ENCODE measurements at regions not wholly inside any gene's neighbourhood (a gene's known extent, or its start where the extent isn't known, plus 50 kb on each side); places are given as distances from the start of the nearest gene placed in this dataset.

GRCh38 chr10:113410618-113411017, 142.2 kb upstream of the HABP2 start:
- Histone ChIP-seq H3K4me1 (ENCODE audit: insufficient read depth, low read length, poor library complexity, severe bottlenecking) (no peaks in the 10 kb centered on the region), H2AFZ (ENCODE audit: low read length) (no peak overlapping the region)
- CTCF ChIA-PET (ENCODE audit: unreplicated experiment), result interaction anchor here (0.6 kb wide), 1 partner anchor 370 kb away, joined by 3 read pairs; no protein-coding TSS in a partner anchor

GRCh38 chr10:113411456-113411855, 141.4 kb upstream of the HABP2 start:
- Histone ChIP-seq H3K4me3 (ENCODE audit: low read depth, low read length, poor library complexity, severe bottlenecking) (no peak overlapping the region), H3K36me3 (ENCODE audit: insufficient read depth, low read length) (no peaks in the 10 kb centered on the region), H3K9me3 (ENCODE audit: low read length) (no peaks in the 10 kb centered on the region), H3K4me1 (ENCODE audit: insufficient read depth, low read length, poor library complexity, severe bottlenecking) (no peaks in the 10 kb centered on the region), H3K79me2 (ENCODE audit: insufficient read depth, low read depth, low read length) (no peaks in the 10 kb centered on the region), H3K4me2 (ENCODE audit: low read length) (no peak overlapping the region), H3K27ac (ENCODE audit: low read depth, low read length, poor library complexity, severe bottlenecking) (no peak overlapping the region), H4K20me1 (ENCODE audit: insufficient read depth, low read length) (no peaks in the 10 kb centered on the region), H2AFZ (ENCODE audit: low read length) (no peak overlapping the region), H3K9me2 (ENCODE audit: insufficient read depth, low read length) (no peaks in the 10 kb centered on the region)
- CTCF ChIA-PET (ENCODE audit: unreplicated experiment), result no interaction called here
- BruUV-seq (replicated peaks), result no TSS peak
- POLR2A ChIA-PET, result no interaction called here
- no peak for DNase-seq (ENCODE audit: low spot score)
- intact Hi-C loops (cut with micrococcal nuclease; ENCODE audit: unreplicated experiment), result no loop called here
- TF ChIP-seq EZH2phosphoT487 (IDR thresholded peaks at IDR 0.05; ENCODE audit: borderline replicate concordance, low read depth, low read length) (no peak), CTCF (conservative IDR thresholded peaks at IDR 0.05; ENCODE audit: low read length) (no peak)

More at GRCh38 chr10:113410618-113411017, 142.2 kb upstream of the HABP2 start:
- Histone ChIP-seq H3K4me3 (ENCODE audit: low read depth, low read length, poor library complexity, severe bottlenecking) (no peak overlapping the region), H4K20me1 (ENCODE audit: insufficient read depth, low read length) (no peaks in the 10 kb centered on the region), H3K9me2 (ENCODE audit: insufficient read depth, low read length) (no peaks in the 10 kb centered on the region), H3K36me3 (ENCODE audit: insufficient read depth, low read length) (no peaks in the 10 kb centered on the region), H3K27ac (ENCODE audit: low read depth, low read length, poor library complexity, severe bottlenecking) (no peak overlapping the region), H3K79me2 (ENCODE audit: insufficient read depth, low read depth, low read length) (no peaks in the 10 kb centered on the region), H3K9me3 (ENCODE audit: low read length) (no peaks in the 10 kb centered on the region), H3K4me2 (ENCODE audit: low read length) (no peak overlapping the region)
- intact Hi-C loops (cut with micrococcal nuclease; ENCODE audit: unreplicated experiment), result no loop called here
- POLR2A ChIA-PET, result no interaction called here
- no peak for DNase-seq (ENCODE audit: low spot score)
- BruUV-seq (replicated peaks), result no TSS peak
- no peak for TF ChIP-seq EZH2phosphoT487 (IDR thresholded peaks at IDR 0.05; ENCODE audit: borderline replicate concordance, low read depth, low read length)
- TF ChIP-seq CTCF (conservative IDR thresholded peaks at IDR 0.05; ENCODE audit: low read length), result no peak

- intact Hi-C loops (cut with micrococcal nuclease; ENCODE audit: unreplicated experiment), result no loop called here
- ChIA-PET CTCF (ENCODE audit: unreplicated experiment) (no interaction called here), POLR2A (no interaction called here)
- H3K79me2 ChIP-seq (ENCODE audit: insufficient read depth, low read depth, low read length), result no peaks in the 10 kb centered on the region
- H3K4me1 ChIP-seq (ENCODE audit: insufficient read depth, low read length, poor library complexity, severe bottlenecking), result no peaks in the 10 kb centered on the region
- no peaks in the 10 kb centered on the region for H3K9me3 ChIP-seq (ENCODE audit: low read length)
- DNase-seq (ENCODE audit: low spot score), result no peak
- no peak overlapping the region for H3K4me2 ChIP-seq (ENCODE audit: low read length)
- no peaks in the 10 kb centered on the region for H3K36me3 ChIP-seq (ENCODE audit: insufficient read depth, low read length)
- no TSS peak for BruUV-seq (replicated peaks)
- no peak overlapping the region for H3K27ac ChIP-seq (ENCODE audit: low read depth, low read length, poor library complexity, severe bottlenecking)
- no peaks in the 10 kb centered on the region for H3K9me2 ChIP-seq (ENCODE audit: insufficient read depth, low read length)
- no peak for TF ChIP-seq EZH2phosphoT487 (IDR thresholded peaks at IDR 0.05; ENCODE audit: borderline replicate concordance, low read depth, low read length)
- no peak for TF ChIP-seq CTCF (conservative IDR thresholded peaks at IDR 0.05; ENCODE audit: low read length)
- no peak overlapping the region for H2AFZ ChIP-seq (ENCODE audit: low read length)
- no peak overlapping the region for H3K4me3 ChIP-seq (ENCODE audit: low read depth, low read length, poor library complexity, severe bottlenecking)
- no peaks in the 10 kb centered on the region for H4K20me1 ChIP-seq (ENCODE audit: insufficient read depth, low read length)
Measured at GRCh38 chr10:113412161-113412560, 140.7 kb upstream of the HABP2 start.
